ENCODE measurements at regions not wholly inside any gene's neighbourhood (a gene's known extent, or its start where the extent isn't known, plus 50 kb on each side); places are given as distances from the start of the nearest gene placed in this dataset.

GRCh38 chr21:28338701-28339305 is 653.9 kb downstream of the LTN1 start:
- no peak for TF ChIP-seq CTCF (IDR thresholded peaks at IDR 0.05; ENCODE audit: low read depth, low read length, poor library complexity, severe bottlenecking)
- no peak for TF ChIP-seq EZH2phosphoT487 (IDR thresholded peaks at IDR 0.05; ENCODE audit: borderline replicate concordance, low read length)
